SH-SY5Y (cell line): ENCODE measurements at regions not wholly inside any gene's neighbourhood (a gene's known extent, or its start where the extent isn't known, plus 50 kb on each side); places are given as distances from the start of the nearest gene placed in this dataset.

Source experiments
- GATA2 ChIP-seq: IDR thresholded peaks from 2 replicates; pipeline ENCODE4 v1.6.1; 2011; ENCODE audit warnings: mild to moderate bottlenecking, low read depth, low read length
- GATA3 ChIP-seq: IDR thresholded peaks from 2 replicates; pipeline ENCODE4 v1.6.1; 2011; ENCODE audit warnings: low read depth, mild to moderate bottlenecking, low read length, moderate library complexity

DNA sequence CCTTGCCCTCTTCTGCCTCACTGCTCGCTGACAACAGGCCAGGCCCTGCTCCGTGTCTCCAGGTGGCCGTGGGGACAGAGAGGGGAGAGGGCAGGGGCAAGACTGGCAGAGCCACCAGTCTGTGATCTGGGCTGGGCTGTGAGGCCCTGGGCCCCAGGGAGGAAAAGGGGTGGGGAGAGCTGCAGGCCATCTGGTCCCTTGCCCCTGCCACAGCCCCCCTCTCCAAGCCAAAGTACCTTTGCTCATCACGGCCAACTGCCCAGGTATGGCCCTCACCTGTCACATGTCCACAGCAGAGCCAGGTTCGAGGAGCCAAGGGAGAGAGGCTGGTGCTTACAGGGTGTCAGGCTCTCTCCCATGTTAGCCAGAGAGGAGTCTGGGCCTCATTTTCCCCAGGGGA, 91.4 kb upstream of the LHX1 start:
- TF ChIP-seq GATA3 (no peak), GATA2 (no peak)
